ENCODE measurements at regions not wholly inside any gene's neighbourhood (a gene's known extent, or its start where the extent isn't known, plus 50 kb on each side); places are given as distances from the start of the nearest gene placed in this dataset.

- Histone ChIP-seq H3K9ac (no peak overlapping the region), H3K4me1 (no peaks in the 10 kb centered on the region), H2AFZ (no peak overlapping the region), H3K79me2 (no peaks in the 10 kb centered on the region), H3K27ac (no peak overlapping the region), H3K4me2 (ENCODE audit: low read length) (no peak overlapping the region), H3K27me3 (ENCODE audit: control insufficient read depth, insufficient read depth, low read length) (no peaks in the 10 kb centered on the region), H3K9me3 (ENCODE audit: control insufficient read depth, low read length) (no peaks in the 10 kb centered on the region), H3K4me3 (ENCODE audit: low read depth, low read length) (no peak overlapping the region), H3K36me3 (ENCODE audit: control insufficient read depth, insufficient read depth, low read length) (no peaks in the 10 kb centered on the region)
- no peak for TF ChIP-seq CTCF (IDR thresholded peaks at IDR 0.05)
Observed at GRCh38 chr2:11023326-11024258, 111.9 kb downstream of the KCNF1 start.

- no peaks in the 10 kb centered on the region for H3K4me1 ChIP-seq
- peak overlapping the region; percentile 53 for H2AFZ ChIP-seq
- no peaks in the 10 kb centered on the region for H3K27me3 ChIP-seq (ENCODE audit: control insufficient read depth, insufficient read depth, low read length)
- no peaks in the 10 kb centered on the region for H3K36me3 ChIP-seq (ENCODE audit: control insufficient read depth, insufficient read depth, low read length)
- no peak overlapping the region for H3K4me3 ChIP-seq (ENCODE audit: low read depth, low read length)
- TF ChIP-seq CTCF (IDR thresholded peaks at IDR 0.05) = no peak
- no peak overlapping the region for H3K9ac ChIP-seq
- H3K27ac ChIP-seq = no peak overlapping the region
- no peaks in the 10 kb centered on the region for H3K9me3 ChIP-seq (ENCODE audit: control insufficient read depth, low read length)
- no peak overlapping the region for H3K4me2 ChIP-seq (ENCODE audit: low read length)
- H3K79me2 ChIP-seq = no peaks in the 10 kb centered on the region
Observed at GRCh38 chr2:11024259-11024645, 112.5 kb downstream of the KCNF1 start.

- Histone ChIP-seq H3K4me1 (no peaks in the 10 kb centered on the region), H3K4me2 (ENCODE audit: low read length) (no peak overlapping the region), H3K4me3 (ENCODE audit: low read depth, low read length) (no peak overlapping the region), H3K9ac (no peak overlapping the region), H3K79me2 (no peaks in the 10 kb centered on the region), H3K27ac (no peak overlapping the region), H2AFZ (no peak overlapping the region), H3K36me3 (ENCODE audit: control insufficient read depth, insufficient read depth, low read length) (no peaks in the 10 kb centered on the region), H3K27me3 (ENCODE audit: control insufficient read depth, insufficient read depth, low read length) (no peaks in the 10 kb centered on the region), H3K9me3 (ENCODE audit: control insufficient read depth, low read length) (no peaks in the 10 kb centered on the region)
- no peak for TF ChIP-seq CTCF (IDR thresholded peaks at IDR 0.05)
Observed at GRCh38 chr2:11024687-11025086, 113.0 kb downstream of the KCNF1 start.

- H3K36me3 ChIP-seq (ENCODE audit: control insufficient read depth, insufficient read depth, low read length) = no peaks in the 10 kb centered on the region
Observed at GRCh38 chr2:11026286-11026921, 114.7 kb downstream of the KCNF1 start.

More at GRCh38 chr2:11026286-11026921, 114.7 kb downstream of the KCNF1 start:
- Histone ChIP-seq H2AFZ (no peak overlapping the region), H3K9ac (no peak overlapping the region), H3K4me3 (ENCODE audit: low read depth, low read length) (no peak overlapping the region), H3K4me1 (no peaks in the 10 kb centered on the region), H3K9me3 (ENCODE audit: control insufficient read depth, low read length) (no peaks in the 10 kb centered on the region), H3K4me2 (ENCODE audit: low read length) (no peak overlapping the region), H3K27me3 (ENCODE audit: control insufficient read depth, insufficient read depth, low read length) (no peaks in the 10 kb centered on the region), H3K79me2 (no peaks in the 10 kb centered on the region), H3K27ac (no peak overlapping the region)
- TF ChIP-seq CTCF (IDR thresholded peaks at IDR 0.05) = no peak
